IMR-90 (cell line): ENCODE measurements at regions not wholly inside any gene's neighbourhood (a gene's known extent, or its start where the extent isn't known, plus 50 kb on each side); places are given as distances from the start of the nearest gene placed in this dataset.
A peak's percentile ranks its signal among the peaks of the same experiment; 100 is the strongest.

Source experiments
- ATAC-seq: fragments of 200-7000 bp; cut with Tn5 transposase; 2 replicates; pipeline ENCODE4 v1.9.1; 2020; ENCODE audit warnings: low read depth, mild to moderate bottlenecking, moderate library complexity
- BruUV-seq: library from RNA; stranded (reverse); fragments of 400-500 nt; replicated peaks from 2 replicates; lab custom pipeline; 2021; lab: Mats Ljungman, UMichigan
- CTCF ChIA-PET: fragments of 300-600 bp; formaldehyde crosslinking; extraction: SDS; loops from one replicate; lab custom pipeline; 2021; ENCODE audit warnings: antibody characterized with exemption; lab: Yijun Ruan, JAX
- POLR2A ChIA-PET: fragments of 300-600 bp; sonication (Branson Sonifier 250); formaldehyde crosslinking; loops from one replicate; lab custom pipeline; 2022; ENCODE audit warnings: antibody characterized with exemption; ENCODE audit not compliant: unreplicated experiment; lab: Charles Lee
- DNase-seq: peaks from one replicate; pipeline ENCODE4 v3.0.0; 2013
- H2AFZ ChIP-seq: replicated peaks from 2 replicates; pipeline ENCODE3; 2013; ENCODE audit warnings: low read length, mild to moderate bottlenecking; ENCODE audit not compliant: poor library complexity
- H2AK5ac ChIP-seq: 2 replicates; pipeline ENCODE4 v1.6.1; 2013; ENCODE audit warnings: low read depth, low read length, inconsistent platforms
- H2AK9ac ChIP-seq: replicated peaks from 2 replicates; pipeline ENCODE3; 2013; ENCODE audit warnings: mild to moderate bottlenecking, low read depth, low read length, moderate library complexity; ENCODE audit not compliant: poor library complexity
- H2BK120ac ChIP-seq: 2 replicates; pipeline ENCODE4 v1.6.1; 2013; ENCODE audit warnings: low read depth, low read length, inconsistent platforms
- H2BK15ac ChIP-seq: 3 replicates; pipeline ENCODE4 v1.6.1; 2013; ENCODE audit warnings: low read depth, low read length, inconsistent platforms
- H2BK20ac ChIP-seq: 2 replicates; pipeline ENCODE4 v1.6.1; 2013; ENCODE audit warnings: low read depth, mild to moderate bottlenecking, inconsistent platforms, low read length, moderate library complexity
- H2BK5ac ChIP-seq: 2 replicates; pipeline ENCODE4 v1.6.1; 2013; ENCODE audit warnings: mild to moderate bottlenecking, low read depth, low read length, inconsistent platforms; ENCODE audit not compliant: poor library complexity, severe bottlenecking
- H3K14ac ChIP-seq: replicated peaks from 2 replicates; pipeline ENCODE4 v1.6.1; 2013; ENCODE audit warnings: low read depth, low read length, inconsistent platforms
- H3K18ac ChIP-seq: 2 replicates; pipeline ENCODE4 v1.6.1; 2013; ENCODE audit warnings: low read depth, low read length, control low read depth
- H3K23ac ChIP-seq: 2 replicates; pipeline ENCODE4 v1.6.1; 2013; ENCODE audit warnings: low read depth, low read length, inconsistent platforms
- H3K27ac ChIP-seq: 2 replicates; pipeline ENCODE4 v1.5.1; 2013; ENCODE audit warnings: mild to moderate bottlenecking, control low read depth, low read length; ENCODE audit not compliant: insufficient read depth
- H3K27me3 ChIP-seq: 2 replicates; pipeline ENCODE4 v1.6.1; 2013; ENCODE audit warnings: low read length; ENCODE audit not compliant: control insufficient read depth, insufficient read depth
- H3K36me3 ChIP-seq: 2 replicates; pipeline ENCODE4 v1.6.1; 2013; ENCODE audit warnings: low read length, mixed read lengths; ENCODE audit not compliant: control insufficient read depth, insufficient read depth
- H3K4ac ChIP-seq: 2 replicates; pipeline ENCODE4 v1.6.1; 2013; ENCODE audit warnings: low read depth, low read length, inconsistent platforms
- H3K4me1 ChIP-seq: 2 replicates; pipeline ENCODE4 v1.6.1; 2013; ENCODE audit warnings: low read length, mixed read lengths; ENCODE audit not compliant: control insufficient read depth, insufficient read depth
- H3K4me2 ChIP-seq: 2 replicates; pipeline ENCODE4 v1.6.1; 2013; ENCODE audit warnings: low read depth, mild to moderate bottlenecking, control low read depth, low read length, moderate library complexity
- H3K4me3 ChIP-seq: 2 replicates; pipeline ENCODE4 v1.5.1; 2013; ENCODE audit warnings: low read depth, mild to moderate bottlenecking, control low read depth, low read length, moderate library complexity; ENCODE audit not compliant: insufficient read depth
- H3K56ac ChIP-seq: 2 replicates; pipeline ENCODE4 v1.6.1; 2013; ENCODE audit warnings: low read length, inconsistent platforms; ENCODE audit not compliant: insufficient read depth; ENCODE audit errors: extremely low read depth
- H3K79me1 ChIP-seq, 2 experiments: 2 replicates each; pipeline ENCODE4 v1.6.1; 2013; ENCODE audit warnings: low read length in 2 of 2, inconsistent platforms in 1 of 2, low read depth in 1 of 2
- H3K9ac ChIP-seq: 2 replicates; pipeline ENCODE4 v1.6.1; 2013; ENCODE audit warnings: low read depth, low read length, control low read depth
- H3K9me1 ChIP-seq: 2 replicates; pipeline ENCODE4 v1.6.1; 2013; ENCODE audit warnings: low read length, inconsistent platforms; ENCODE audit not compliant: insufficient read depth
- H3K9me3 ChIP-seq: 2 replicates; pipeline ENCODE4 v1.6.1; 2013; ENCODE audit warnings: low read length; ENCODE audit not compliant: control insufficient read depth, insufficient read depth
- H4K20me1 ChIP-seq: 2 replicates; pipeline ENCODE4 v1.6.1; 2013; ENCODE audit warnings: low read length, inconsistent platforms; ENCODE audit not compliant: insufficient read depth
- H4K5ac ChIP-seq: 2 replicates; pipeline ENCODE4 v1.6.1; 2013; ENCODE audit warnings: mild to moderate bottlenecking, low read depth, low read length, control low read depth
- H4K8ac ChIP-seq, 2 experiments: 2 replicates each; pipeline ENCODE4 v1.6.1; 2013; ENCODE audit warnings: low read depth in 2 of 2, low read length in 2 of 2, control low read depth in 1 of 2, inconsistent platforms in 1 of 2
- H4K91ac ChIP-seq: 2 replicates; pipeline ENCODE4 v1.6.1; 2013; ENCODE audit warnings: low read depth, low read length, inconsistent platforms; ENCODE audit not compliant: insufficient read depth
- CEBPB ChIP-seq: IDR thresholded peaks from 2 replicates; pipeline ENCODE4 v1.6.1; 2012; ENCODE audit warnings: low read depth, low read length, improper control_type of control experiment
- MAFK ChIP-seq: IDR thresholded peaks from 2 replicates; pipeline ENCODE4 v1.6.1; 2012; ENCODE audit warnings: low read depth, low read length, improper control_type of control experiment
- WGBS, 2 experiments: methylation state at CpG; one replicate each; pipeline versions ENCODE4 v1.1.5 to v1.1.7; 2013; ENCODE audit warnings: missing lambda C conversion rate in 2 of 2; ENCODE audit not compliant: insufficient read length in 1 of 2; ENCODE audit errors: extremely low coverage in 2 of 2; 5-methylcytosine and 5-hydroxymethylcytosine counted together
- dilution Hi-C: fragments of 300-500 bp; cut with HindIII; formaldehyde crosslinking; loops from one replicate; pipeline ENCODE4 v1.14.3; 2018; ENCODE audit warnings: low sequenced_read_pairs; ENCODE audit not compliant: unreplicated experiment
- in situ Hi-C: fragments of 300-500 bp; cut with MboI; formaldehyde crosslinking; loops from 3 replicates; pipeline ENCODE4 v1.14.3; 2019; ENCODE audit warnings: low sequenced_read_pairs, inconsistent platforms, mixed read lengths
- intact Hi-C: fragments of 100-400 bp; cut with micrococcal nuclease; formaldehyde crosslinking; loops from 2 replicates; pipeline ENCODE4 v1.10.0; 2022

DNA sequence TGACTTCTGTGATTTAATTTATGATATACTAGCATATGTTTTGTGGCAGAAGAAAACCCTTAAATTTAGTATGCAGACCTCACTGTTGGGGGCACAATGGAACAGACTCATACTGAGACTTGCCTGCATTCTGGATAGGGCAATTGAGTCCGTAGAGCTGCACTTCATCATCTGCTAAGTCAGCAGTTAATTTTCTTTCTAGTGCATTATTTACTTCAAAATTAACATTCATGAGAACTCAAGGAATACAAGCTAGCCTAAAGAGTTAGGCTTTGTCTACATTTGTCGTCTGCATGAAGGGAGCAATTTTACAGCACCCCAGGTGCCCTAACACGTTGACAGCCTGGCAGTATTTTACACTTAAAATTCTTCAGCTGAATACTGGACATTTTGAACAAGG, 345.5 kb downstream of the CHL1 start:
- Histone ChIP-seq H4K8ac (no peak overlapping the region), H3K4me1 (no peaks in the 10 kb centered on the region), H4K20me1 (no peaks in the 10 kb centered on the region), H3K18ac (no peak overlapping the region), H2AK5ac (no peak overlapping the region), H4K5ac (no peak overlapping the region), H4K91ac (no peak overlapping the region), H3K4me2 (no peak overlapping the region), H3K4ac (no peak overlapping the region), H2BK15ac (no peak overlapping the region), H3K36me3 (no peaks in the 10 kb centered on the region), H3K9me3 (peaks cover 3% of the 10 kb centered on the region), H2BK5ac (no peak overlapping the region), H2BK120ac (no peak overlapping the region), H3K9ac (no peak overlapping the region), H2AK9ac (no peak overlapping the region), H2AFZ (no peak overlapping the region), H3K79me1 (no peaks in the 10 kb centered on the region), H3K27me3 (no peaks in the 10 kb centered on the region), H3K23ac (no peak overlapping the region), H3K9me1 (no peaks in the 10 kb centered on the region), H3K27ac (no peak overlapping the region), H2BK20ac (no peak overlapping the region), H3K14ac (no peak overlapping the region), H3K56ac (no peak overlapping the region), H3K4me3 (no peak overlapping the region)
- TF ChIP-seq CEBPB = no peak
- TF ChIP-seq MAFK = peak; percentile 70
- ChIA-PET CTCF (no interaction called here), POLR2A (no interaction called here)
- dilution Hi-C loops (no loop called here), intact Hi-C loops (no loop called here), in situ Hi-C loops (no loop called here)
- DNase-seq = no peak
- no TSS peak for BruUV-seq
- no peak for ATAC-seq
- WGBS, 2 experiments = no CpG with 5 or more reads among the region's 3 CpGs
